A673 (cell line): ENCODE measurements at regions not wholly inside any gene's neighbourhood (a gene's known extent, or its start where the extent isn't known, plus 50 kb on each side); places are given as distances from the start of the nearest gene placed in this dataset.

Source experiments
- BruUV-seq: library from RNA; stranded (reverse); fragments of 400-500 nt; replicated peaks from 2 replicates; lab custom pipeline; 2021; lab: Mats Ljungman, UMichigan
- CTCF ChIA-PET: fragments of 300-600 bp; sonication (Branson Sonifier 250); formaldehyde crosslinking; loops from one replicate; lab custom pipeline; 2022; ENCODE audit warnings: antibody characterized with exemption; lab: Charles Lee
- POLR2A ChIA-PET: fragments of 300-600 bp; sonication (Branson Sonifier 250); formaldehyde crosslinking; loops from one replicate; lab custom pipeline; 2022; ENCODE audit warnings: antibody characterized with exemption; ENCODE audit not compliant: low non-redundant PET; lab: Charles Lee
- DNase-seq: peaks from one replicate; pipeline ENCODE4 v3.0.0-alpha.2; 2015; ENCODE audit warnings: low spot score
- H3K27ac ChIP-seq: fragments of 200-600 bp; sonication (generic); 2 replicates; pipeline ENCODE4 v1.5.1; 2016; ENCODE audit warnings: mixed run types, low read depth, mild to moderate bottlenecking, mixed read lengths, antibody characterized with exemption, low read length; ENCODE audit not compliant: poor library complexity, severe bottlenecking
- H3K27me3 ChIP-seq: fragments of 200-600 bp; sonication (generic); replicated peaks from 2 replicates; pipeline ENCODE4 v1.6.1; 2017; ENCODE audit warnings: mixed run types, low read depth, mild to moderate bottlenecking, mixed read lengths, antibody characterized with exemption, low read length; ENCODE audit not compliant: insufficient read depth, poor library complexity
- H3K36me3 ChIP-seq: fragments of 200-600 bp; sonication (generic); 2 replicates; pipeline ENCODE4 v1.6.1; 2016; ENCODE audit warnings: mixed run types, mild to moderate bottlenecking, mixed read lengths, antibody characterized with exemption, low read length; ENCODE audit not compliant: insufficient read depth, poor library complexity, severe bottlenecking
- H3K4me1 ChIP-seq: fragments of 200-600 bp; sonication (generic); 2 replicates; pipeline ENCODE4 v1.6.1; 2017; ENCODE audit warnings: mixed run types, mild to moderate bottlenecking, mixed read lengths, antibody characterized with exemption, low read length; ENCODE audit not compliant: insufficient read depth, poor library complexity, severe bottlenecking
- H3K4me3 ChIP-seq: fragments of 200-600 bp; sonication (generic); 2 replicates; pipeline ENCODE4 v1.5.1; 2016; ENCODE audit warnings: low read depth, mixed run types, mild to moderate bottlenecking, mixed read lengths, low read length; ENCODE audit not compliant: poor library complexity, severe bottlenecking
- H3K9me3 ChIP-seq: fragments of 200-600 bp; sonication (generic); 2 replicates; pipeline ENCODE4 v1.6.1; 2016; ENCODE audit warnings: mixed run types, low read depth, mild to moderate bottlenecking, mixed read lengths, antibody characterized with exemption, low read length; ENCODE audit not compliant: poor library complexity, severe bottlenecking
- CTCF ChIP-seq: fragments of 300-800, 200-600 bp; sonication (generic); conservative IDR thresholded peaks from 2 replicates; pipeline ENCODE4 v1.5.1; 2017; ENCODE audit warnings: low read depth, mild to moderate bottlenecking, antibody characterized with exemption, low read length, moderate library complexity, mixed read lengths
- EZH2 ChIP-seq: fragments of 200-600 bp; sonication (generic); IDR thresholded peaks from 2 replicates; pipeline ENCODE4 v1.6.1; 2017; ENCODE audit warnings: borderline replicate concordance, low read depth, mild to moderate bottlenecking, mixed read lengths, antibody characterized with exemption, low read length; ENCODE audit not compliant: poor library complexity, severe bottlenecking
- intact Hi-C: fragments of 100-400 bp; cut with micrococcal nuclease; formaldehyde crosslinking; loops from one replicate; pipeline ENCODE4 v1.10.0; 2022; ENCODE audit not compliant: unreplicated experiment

GRCh38 chr1:112093372-112093694, 103.9 kb upstream of the KCND3 start:
- Histone ChIP-seq H3K27ac (no peak overlapping the region), H3K36me3 (no peaks in the 10 kb centered on the region), H3K9me3 (no peaks in the 10 kb centered on the region), H3K27me3 (no peaks in the 10 kb centered on the region), H3K4me3 (no peak overlapping the region), H3K4me1 (no peaks in the 10 kb centered on the region)
- intact Hi-C loops, result no loop called here
- TF ChIP-seq CTCF (no peak), EZH2 (no peak)
- ChIA-PET CTCF (no interaction called here), POLR2A (no interaction called here)
- DNase-seq, result no peak
- BruUV-seq, result no TSS peak

GRCh38 chr1:112099979-112100378, 110.5 kb upstream of the KCND3 start:
- CTCF ChIA-PET, result no interaction called here
- no peaks in the 10 kb centered on the region for H3K9me3 ChIP-seq
- no TSS peak for BruUV-seq
- TF ChIP-seq CTCF (no peak), EZH2 (no peak)
- intact Hi-C loops, result no loop called here
- no peak for DNase-seq
- no peaks in the 10 kb centered on the region for H3K27me3 ChIP-seq
- H3K4me1 ChIP-seq, result no peaks in the 10 kb centered on the region
- H3K4me3 ChIP-seq, result no peak overlapping the region
- H3K36me3 ChIP-seq, result no peaks in the 10 kb centered on the region
- POLR2A ChIA-PET, result no interaction called here
- H3K27ac ChIP-seq, result no peak overlapping the region

GRCh38 chr1:112105557-112105956, 116.1 kb upstream of the KCND3 start:
- intact Hi-C loops, result no loop called here
- no TSS peak for BruUV-seq
- no peak overlapping the region for H3K27ac ChIP-seq

More at GRCh38 chr1:112105557-112105956, 116.1 kb upstream of the KCND3 start:
- Histone ChIP-seq H3K36me3 (no peaks in the 10 kb centered on the region), H3K4me1 (no peaks in the 10 kb centered on the region), H3K9me3 (no peaks in the 10 kb centered on the region), H3K4me3 (no peak overlapping the region), H3K27me3 (no peaks in the 10 kb centered on the region)
- POLR2A ChIA-PET, result no interaction called here
- CTCF ChIA-PET, result interaction anchor here (0.6 kb wide), 1 partner anchor 1486 kb away, joined by 3 read pairs; no protein-coding TSS in a partner anchor
- no peak for DNase-seq
- TF ChIP-seq EZH2 (no peak), CTCF (no peak)
